IPS-18a (cell line): ENCODE measurements at regions not wholly inside any gene's neighbourhood (a gene's known extent, or its start where the extent isn't known, plus 50 kb on each side); places are given as distances from the start of the nearest gene placed in this dataset.

Experiments
- H3K27ac ChIP-seq: one replicate; pipeline ENCODE4 v1.5.1; 2013; ENCODE audit warnings: low read length
- H3K27me3 ChIP-seq: one replicate; pipeline ENCODE4 v1.6.1; 2013; ENCODE audit warnings: mild to moderate bottlenecking, low read length; ENCODE audit not compliant: control insufficient read depth, insufficient read depth
- H3K36me3 ChIP-seq: one replicate; pipeline ENCODE4 v1.6.1; 2013; ENCODE audit warnings: low read depth, low read length; ENCODE audit not compliant: control insufficient read depth
- H3K4me1 ChIP-seq: one replicate; pipeline ENCODE4 v1.6.1; 2013; ENCODE audit warnings: low read depth, low read length; ENCODE audit not compliant: control insufficient read depth
- H3K4me3 ChIP-seq: one replicate; pipeline ENCODE4 v1.5.1; 2013; ENCODE audit warnings: low read length
- H3K9ac ChIP-seq: one replicate; pipeline ENCODE4 v1.6.1; 2013; ENCODE audit warnings: mild to moderate bottlenecking, low read length, moderate library complexity
- H3K9me3 ChIP-seq: one replicate; pipeline ENCODE4 v1.6.1; 2013; ENCODE audit warnings: low read depth, low read length; ENCODE audit not compliant: control insufficient read depth

- H3K36me3 ChIP-seq, result no peaks in the 10 kb centered on the region
- peaks cover 10% of the 10 kb centered on the region for H3K4me1 ChIP-seq
- H3K9ac ChIP-seq, result no peak overlapping the region
- H3K27me3 ChIP-seq, result no peaks in the 10 kb centered on the region
- H3K9me3 ChIP-seq, result no peaks in the 10 kb centered on the region
- H3K4me3 ChIP-seq, result no peak overlapping the region
- H3K27ac ChIP-seq, result no peak overlapping the region
Observed at GRCh38 chr3:124256156-124256555, 264.2 kb upstream of the ROPN1 start.

- Histone ChIP-seq H3K27ac (no peak overlapping the region), H3K4me1 (peaks cover 10% of the 10 kb centered on the region), H3K36me3 (no peaks in the 10 kb centered on the region), H3K4me3 (no peak overlapping the region), H3K9ac (no peak overlapping the region), H3K27me3 (no peaks in the 10 kb centered on the region), H3K9me3 (no peaks in the 10 kb centered on the region)
Observed at GRCh38 chr3:124256599-124256998, 264.7 kb upstream of the ROPN1 start.

GRCh38 chr3:124257336-124257864, 265.5 kb upstream of the ROPN1 start:
- Histone ChIP-seq H3K4me1 (peaks cover 10% of the 10 kb centered on the region), H3K9me3 (no peaks in the 10 kb centered on the region), H3K27me3 (no peaks in the 10 kb centered on the region), H3K27ac (no peak overlapping the region), H3K36me3 (no peaks in the 10 kb centered on the region), H3K9ac (no peak overlapping the region), H3K4me3 (no peak overlapping the region)

GRCh38 chr3:124258057-124258500, 266.2 kb upstream of the ROPN1 start:
- Histone ChIP-seq H3K9ac (no peak overlapping the region), H3K4me1 (peaks cover 10% of the 10 kb centered on the region), H3K9me3 (no peaks in the 10 kb centered on the region), H3K27me3 (no peaks in the 10 kb centered on the region), H3K36me3 (no peaks in the 10 kb centered on the region), H3K27ac (no peak overlapping the region), H3K4me3 (no peak overlapping the region)

- H3K9me3 ChIP-seq, result no peaks in the 10 kb centered on the region
- no peak overlapping the region for H3K4me3 ChIP-seq
- no peaks in the 10 kb centered on the region for H3K27me3 ChIP-seq
- no peak overlapping the region for H3K9ac ChIP-seq
- H3K4me1 ChIP-seq, result peaks cover 10% of the 10 kb centered on the region
- H3K27ac ChIP-seq, result no peak overlapping the region
- H3K36me3 ChIP-seq, result no peaks in the 10 kb centered on the region
Observed at GRCh38 chr3:124260206-124260915, 268.4 kb upstream of the ROPN1 start.

- Histone ChIP-seq H3K9ac (no peak overlapping the region), H3K9me3 (no peaks in the 10 kb centered on the region), H3K27me3 (no peaks in the 10 kb centered on the region), H3K4me3 (no peak overlapping the region), H3K27ac (no peak overlapping the region), H3K4me1 (peaks cover 4% of the 10 kb centered on the region), H3K36me3 (no peaks in the 10 kb centered on the region)
Observed at GRCh38 chr3:124261306-124261705, 269.4 kb upstream of the ROPN1 start.

- H3K9ac ChIP-seq, result no peak overlapping the region
- H3K27me3 ChIP-seq, result no peaks in the 10 kb centered on the region
- H3K9me3 ChIP-seq, result no peaks in the 10 kb centered on the region
- H3K27ac ChIP-seq, result no peak overlapping the region
- no peaks in the 10 kb centered on the region for H3K4me1 ChIP-seq
- H3K4me3 ChIP-seq, result no peak overlapping the region
- no peaks in the 10 kb centered on the region for H3K36me3 ChIP-seq
Observed at GRCh38 chr3:124263168-124263567, 271.2 kb upstream of the ROPN1 start.

- no peak overlapping the region for H3K9ac ChIP-seq
- H3K27ac ChIP-seq, result no peak overlapping the region
- no peak overlapping the region for H3K4me3 ChIP-seq
- no peaks in the 10 kb centered on the region for H3K27me3 ChIP-seq
- no peaks in the 10 kb centered on the region for H3K36me3 ChIP-seq
- no peaks in the 10 kb centered on the region for H3K4me1 ChIP-seq
- no peaks in the 10 kb centered on the region for H3K9me3 ChIP-seq
Observed at GRCh38 chr3:124264346-124264745, 272.4 kb upstream of the ROPN1 start.

- Histone ChIP-seq H3K27me3 (no peaks in the 10 kb centered on the region), H3K4me3 (no peak overlapping the region), H3K36me3 (no peaks in the 10 kb centered on the region), H3K4me1 (no peaks in the 10 kb centered on the region), H3K27ac (no peak overlapping the region), H3K9me3 (no peaks in the 10 kb centered on the region), H3K9ac (no peak overlapping the region)
Observed at GRCh38 chr3:124266487-124266886, 274.6 kb upstream of the ROPN1 start.

GRCh38 chr3:124267406-124267805, 275.5 kb upstream of the ROPN1 start:
- no peak overlapping the region for H3K4me3 ChIP-seq
- H3K36me3 ChIP-seq, result no peaks in the 10 kb centered on the region
- H3K9ac ChIP-seq, result no peak overlapping the region
- no peaks in the 10 kb centered on the region for H3K9me3 ChIP-seq
- no peaks in the 10 kb centered on the region for H3K27me3 ChIP-seq
- H3K27ac ChIP-seq, result no peak overlapping the region
- H3K4me1 ChIP-seq, result no peaks in the 10 kb centered on the region

- no peak overlapping the region for H3K4me3 ChIP-seq
- H3K27ac ChIP-seq, result no peak overlapping the region
- H3K9ac ChIP-seq, result no peak overlapping the region
- H3K27me3 ChIP-seq, result no peaks in the 10 kb centered on the region
- H3K9me3 ChIP-seq, result no peaks in the 10 kb centered on the region
- H3K36me3 ChIP-seq, result no peaks in the 10 kb centered on the region
- no peaks in the 10 kb centered on the region for H3K4me1 ChIP-seq
Observed at GRCh38 chr3:124268355-124268754, 276.4 kb upstream of the ROPN1 start.

GRCh38 chr3:124269619-124270018, 277.7 kb upstream of the ROPN1 start:
- Histone ChIP-seq H3K4me1 (no peaks in the 10 kb centered on the region), H3K9me3 (no peaks in the 10 kb centered on the region), H3K27me3 (no peaks in the 10 kb centered on the region), H3K36me3 (no peaks in the 10 kb centered on the region), H3K9ac (no peak overlapping the region), H3K4me3 (no peak overlapping the region), H3K27ac (no peak overlapping the region)
